SU-DHL-6 (cell line): ENCODE measurements at regions not wholly inside any gene's neighbourhood (a gene's known extent, or its start where the extent isn't known, plus 50 kb on each side); places are given as distances from the start of the nearest gene placed in this dataset.

Source experiments
- EZH2phosphoT487 ChIP-seq: fragments of 200-600 bp; sonication (generic), shearing (Covaris generic); conservative IDR thresholded peaks from 2 replicates; pipeline ENCODE4 v1.6.1; 2018; ENCODE audit warnings: mild to moderate bottlenecking, antibody characterized with exemption, low read length, moderate library complexity, mixed read lengths
- TF ChIP-seq, protein P1 (sequence below): fragments of 200-600 bp; sonication (generic); IDR thresholded peaks from one replicate; pipeline ENCODE4 v1.5.1; 2017; ENCODE audit warnings: antibody characterized with exemption, mild to moderate bottlenecking, low read length, moderate library complexity; ENCODE audit not compliant: insufficient read depth, poor library complexity, severe bottlenecking

DNA sequence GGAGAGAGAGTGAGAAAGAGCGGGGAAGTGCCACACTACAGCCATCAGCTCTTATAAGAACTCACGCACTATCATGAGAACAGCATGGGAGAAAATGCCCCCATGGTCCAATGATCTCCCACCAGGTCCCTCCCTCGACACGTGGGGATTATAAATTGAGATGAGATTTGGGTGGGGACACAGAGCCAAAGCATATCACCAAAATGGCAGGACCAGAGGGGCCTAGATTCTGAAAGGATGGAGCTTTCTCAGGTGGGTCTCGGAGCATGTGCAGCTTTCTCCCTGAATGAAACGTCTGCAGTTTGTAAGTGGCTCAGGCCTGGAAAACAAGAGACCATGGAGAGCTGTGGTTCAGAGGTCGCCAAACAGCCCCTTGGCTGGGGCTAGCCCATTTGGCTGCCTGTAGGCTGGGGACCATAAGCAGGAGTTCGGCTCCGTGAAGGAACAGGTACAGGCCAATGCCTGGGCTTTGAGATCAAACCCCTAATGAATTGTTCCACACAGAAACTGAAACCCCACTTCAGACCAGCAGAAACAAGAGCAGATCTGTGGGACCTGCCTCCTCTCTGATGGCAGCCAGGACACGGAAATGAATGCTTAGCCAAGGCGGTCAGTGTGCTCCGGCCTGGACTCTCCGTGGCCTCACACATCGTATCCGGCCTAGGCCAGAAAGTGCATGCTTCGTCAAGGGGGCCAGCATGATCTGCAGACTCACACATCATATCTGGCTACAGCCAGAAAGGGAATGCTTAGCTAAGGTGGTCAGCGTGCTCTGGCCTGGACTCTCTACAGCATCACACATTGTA lies 111.2 kb upstream of the TMEM18 start:
- TF ChIP-seq, protein P1, sequence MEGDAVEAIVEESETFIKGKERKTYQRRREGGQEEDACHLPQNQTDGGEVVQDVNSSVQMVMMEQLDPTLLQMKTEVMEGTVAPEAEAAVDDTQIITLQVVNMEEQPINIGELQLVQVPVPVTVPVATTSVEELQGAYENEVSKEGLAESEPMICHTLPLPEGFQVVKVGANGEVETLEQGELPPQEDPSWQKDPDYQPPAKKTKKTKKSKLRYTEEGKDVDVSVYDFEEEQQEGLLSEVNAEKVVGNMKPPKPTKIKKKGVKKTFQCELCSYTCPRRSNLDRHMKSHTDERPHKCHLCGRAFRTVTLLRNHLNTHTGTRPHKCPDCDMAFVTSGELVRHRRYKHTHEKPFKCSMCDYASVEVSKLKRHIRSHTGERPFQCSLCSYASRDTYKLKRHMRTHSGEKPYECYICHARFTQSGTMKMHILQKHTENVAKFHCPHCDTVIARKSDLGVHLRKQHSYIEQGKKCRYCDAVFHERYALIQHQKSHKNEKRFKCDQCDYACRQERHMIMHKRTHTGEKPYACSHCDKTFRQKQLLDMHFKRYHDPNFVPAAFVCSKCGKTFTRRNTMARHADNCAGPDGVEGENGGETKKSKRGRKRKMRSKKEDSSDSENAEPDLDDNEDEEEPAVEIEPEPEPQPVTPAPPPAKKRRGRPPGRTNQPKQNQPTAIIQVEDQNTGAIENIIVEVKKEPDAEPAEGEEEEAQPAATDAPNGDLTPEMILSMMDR, result no peak
- TF ChIP-seq EZH2phosphoT487, result no peak
